ENCODE measurements at regions not wholly inside any gene's neighbourhood (a gene's known extent, or its start where the extent isn't known, plus 50 kb on each side); places are given as distances from the start of the nearest gene placed in this dataset.

DNA sequence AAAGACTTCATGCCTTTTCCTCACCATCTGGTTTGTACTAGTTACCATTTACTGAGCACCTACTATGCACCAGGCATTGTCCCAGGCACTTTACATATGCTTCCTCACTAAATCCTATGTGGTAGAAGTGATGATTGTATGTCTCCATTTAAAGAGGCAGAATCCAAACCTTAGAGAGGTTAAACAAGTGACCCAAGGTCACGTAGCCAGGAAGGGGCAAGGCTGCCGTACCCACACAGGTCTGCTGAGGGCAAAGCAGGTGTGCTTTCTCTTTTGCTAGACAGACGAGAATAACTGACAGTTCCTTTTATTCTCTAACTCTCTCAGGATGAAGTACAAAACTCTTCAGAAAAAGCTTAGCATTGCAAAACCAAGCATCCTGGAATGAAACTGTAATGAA is 235.2 kb upstream of the SRRM4 start:
- Histone ChIP-seq H3K36me3 (no peaks in the 10 kb centered on the region), H3K27me3 (no peaks in the 10 kb centered on the region), H3K9me3 (no peaks in the 10 kb centered on the region), H3K27ac (no peak overlapping the region), H3K4me3 (replicated peaks in 1 of 3) (no peak overlapping the region), H3K4me1 (no peaks in the 10 kb centered on the region)
- DNase-seq: no peak
- WGBS, 2 donors: 66 to 81% methylated on average over 3 of the region's 3 CpGs
- TF ChIP-seq POLR2A (IDR thresholded peaks at IDR 0.05): no peak
- TF ChIP-seq, protein P1, sequence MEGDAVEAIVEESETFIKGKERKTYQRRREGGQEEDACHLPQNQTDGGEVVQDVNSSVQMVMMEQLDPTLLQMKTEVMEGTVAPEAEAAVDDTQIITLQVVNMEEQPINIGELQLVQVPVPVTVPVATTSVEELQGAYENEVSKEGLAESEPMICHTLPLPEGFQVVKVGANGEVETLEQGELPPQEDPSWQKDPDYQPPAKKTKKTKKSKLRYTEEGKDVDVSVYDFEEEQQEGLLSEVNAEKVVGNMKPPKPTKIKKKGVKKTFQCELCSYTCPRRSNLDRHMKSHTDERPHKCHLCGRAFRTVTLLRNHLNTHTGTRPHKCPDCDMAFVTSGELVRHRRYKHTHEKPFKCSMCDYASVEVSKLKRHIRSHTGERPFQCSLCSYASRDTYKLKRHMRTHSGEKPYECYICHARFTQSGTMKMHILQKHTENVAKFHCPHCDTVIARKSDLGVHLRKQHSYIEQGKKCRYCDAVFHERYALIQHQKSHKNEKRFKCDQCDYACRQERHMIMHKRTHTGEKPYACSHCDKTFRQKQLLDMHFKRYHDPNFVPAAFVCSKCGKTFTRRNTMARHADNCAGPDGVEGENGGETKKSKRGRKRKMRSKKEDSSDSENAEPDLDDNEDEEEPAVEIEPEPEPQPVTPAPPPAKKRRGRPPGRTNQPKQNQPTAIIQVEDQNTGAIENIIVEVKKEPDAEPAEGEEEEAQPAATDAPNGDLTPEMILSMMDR (IDR thresholded peaks at IDR 0.05): no peak
- intact Hi-C loops (cut with DNase I): no loop called here

DNA sequence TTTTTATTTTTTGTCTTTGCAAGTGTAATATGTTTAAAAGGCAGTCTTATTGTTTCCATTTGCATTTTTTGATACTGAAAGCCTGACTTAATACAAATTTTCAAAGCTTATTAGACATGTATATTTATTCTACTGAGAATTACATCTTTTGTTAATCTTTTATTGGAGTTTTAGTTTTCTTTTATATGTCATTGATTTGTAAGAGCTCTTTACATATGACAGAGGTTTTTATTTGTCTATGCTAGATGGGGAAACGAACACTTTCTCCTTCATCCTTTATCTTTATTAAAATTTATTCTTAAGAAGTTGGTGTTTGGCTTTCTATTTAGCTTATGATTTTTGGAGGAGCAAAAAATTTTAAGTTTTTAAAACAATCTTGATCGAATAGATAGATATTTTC is 234.4 kb upstream of the SRRM4 start:
- H3K36me3 ChIP-seq: no peaks in the 10 kb centered on the region
- DNase-seq: no peak
- WGBS, 2 donors: 63 to 64% methylated on average over 2 of the region's 2 CpGs
- no peaks in the 10 kb centered on the region for H3K27me3 ChIP-seq
- no peak for TF ChIP-seq POLR2A (IDR thresholded peaks at IDR 0.05)
- TF ChIP-seq, protein P1 (IDR thresholded peaks at IDR 0.05): no peak
- no peak overlapping the region for H3K4me3 ChIP-seq (replicated peaks in 1 of 3)
- intact Hi-C loops (cut with DNase I): no loop called here
- H3K4me1 ChIP-seq: no peaks in the 10 kb centered on the region
- no peaks in the 10 kb centered on the region for H3K9me3 ChIP-seq
- H3K27ac ChIP-seq: no peak overlapping the region

DNA sequence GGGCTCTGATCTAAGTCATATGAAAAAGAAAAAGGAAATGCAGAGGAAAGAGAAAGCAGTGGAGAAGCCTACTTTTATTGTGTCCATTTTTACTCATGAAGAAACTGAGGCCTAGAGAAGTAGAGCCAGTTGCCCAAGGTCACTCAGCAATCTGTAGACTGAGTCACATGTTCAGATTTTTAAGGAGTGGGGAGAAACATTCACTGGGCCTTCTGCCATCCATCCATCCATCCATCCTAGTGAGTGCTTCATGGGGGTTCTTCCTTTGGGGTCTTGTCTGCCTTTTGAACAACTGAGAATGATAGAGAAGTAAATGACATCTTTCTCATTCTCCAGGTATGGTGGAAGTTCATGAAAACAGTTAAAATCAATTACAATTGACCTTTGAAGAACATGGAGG is 233.6 kb upstream of the SRRM4 start:
- H3K4me1 ChIP-seq: no peaks in the 10 kb centered on the region
- no peaks in the 10 kb centered on the region for H3K36me3 ChIP-seq
- H3K9me3 ChIP-seq: no peaks in the 10 kb centered on the region
- no peak overlapping the region for H3K27ac ChIP-seq
- no peak for DNase-seq
- no peaks in the 10 kb centered on the region for H3K27me3 ChIP-seq
- no peak overlapping the region for H3K4me3 ChIP-seq (replicated peaks in 1 of 3)
- intact Hi-C loops (cut with DNase I): no loop called here
- no peak for TF ChIP-seq POLR2A (IDR thresholded peaks at IDR 0.05)
- TF ChIP-seq, protein P1 (IDR thresholded peaks at IDR 0.05): no peak

DNA sequence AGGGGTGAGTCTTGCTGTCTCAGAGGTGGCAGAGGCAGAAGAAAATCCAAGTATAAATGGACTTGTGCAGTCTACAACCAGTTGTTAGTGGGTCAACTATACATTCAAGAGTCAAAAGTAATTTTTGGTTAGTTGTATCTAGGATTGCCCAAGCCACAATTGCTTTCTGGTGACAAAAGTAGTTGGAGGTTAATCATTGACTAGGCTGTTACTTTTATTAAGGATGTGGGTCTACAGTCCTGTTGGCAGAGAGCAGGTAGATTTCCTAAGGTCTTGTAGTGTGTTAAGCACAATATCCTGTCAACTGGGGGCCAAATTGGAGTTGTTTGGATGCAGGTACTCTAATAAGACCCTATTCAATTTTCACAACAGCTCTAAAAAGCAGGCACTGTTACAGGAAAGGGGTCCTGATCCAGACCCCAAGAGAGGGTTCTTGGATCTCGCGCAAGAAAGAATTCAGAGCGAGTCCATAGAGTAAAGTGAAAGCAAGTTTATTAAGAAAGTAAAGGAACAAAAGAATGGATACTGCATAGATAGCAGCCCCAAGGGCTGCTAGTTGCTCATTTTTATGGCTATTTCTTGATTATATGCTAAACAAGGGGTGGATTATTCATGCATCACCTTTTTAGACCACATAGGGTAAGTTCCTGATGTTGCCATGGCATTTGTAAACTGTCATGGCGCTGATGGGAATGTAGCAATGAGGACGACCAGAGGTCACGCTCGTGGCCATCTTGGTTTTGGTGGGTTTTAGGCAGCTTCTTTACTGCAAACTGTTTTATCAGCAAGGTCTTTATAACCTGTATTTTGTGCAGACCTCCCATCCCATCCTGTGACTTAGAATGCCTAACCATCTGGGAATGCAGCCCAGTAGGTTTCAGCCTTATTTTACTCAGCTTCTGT is 232.6 kb upstream of the SRRM4 start:
- no peak for DNase-seq
- Histone ChIP-seq H3K27me3 (no peaks in the 10 kb centered on the region), H3K4me1 (no peaks in the 10 kb centered on the region), H3K27ac (no peak overlapping the region), H3K36me3 (no peaks in the 10 kb centered on the region), H3K4me3 (replicated peaks in 1 of 3) (no peak overlapping the region), H3K9me3 (no peaks in the 10 kb centered on the region)
- WGBS, 2 donors: 88 to 92% methylated on average over 7 of the region's 7 CpGs
- intact Hi-C loops (cut with DNase I): no loop called here
- no peak for TF ChIP-seq POLR2A (IDR thresholded peaks at IDR 0.05)
- TF ChIP-seq, protein P1 (IDR thresholded peaks at IDR 0.05): no peak

DNA sequence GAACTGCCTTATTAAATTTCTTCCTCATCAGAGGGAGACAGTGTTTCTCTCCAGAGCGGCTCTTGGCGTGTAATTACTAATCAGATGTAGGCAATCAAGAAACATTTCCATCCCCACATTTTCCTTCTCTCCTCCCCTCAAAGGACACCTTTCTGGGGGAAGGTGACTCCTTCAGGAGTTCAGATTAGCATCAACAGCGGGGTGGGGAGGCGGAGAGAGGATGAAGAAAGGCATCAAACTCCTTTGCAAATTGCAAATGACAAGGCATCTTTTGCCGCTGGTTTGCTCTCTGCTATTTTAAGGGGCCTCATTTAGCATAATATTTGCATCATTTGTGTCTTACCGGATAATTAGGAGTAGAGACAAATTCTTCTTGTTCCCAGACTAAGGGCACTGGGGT is 231.7 kb upstream of the SRRM4 start:
- H3K27me3 ChIP-seq: no peaks in the 10 kb centered on the region
- H3K27ac ChIP-seq: no peak overlapping the region
- no peak overlapping the region for H3K4me3 ChIP-seq (replicated peaks in 1 of 3)
- no peaks in the 10 kb centered on the region for H3K4me1 ChIP-seq
- no peak for DNase-seq
- H3K9me3 ChIP-seq: no peaks in the 10 kb centered on the region
- no peaks in the 10 kb centered on the region for H3K36me3 ChIP-seq
- WGBS, 2 donors: 66 to 78% methylated on average over 6 of the region's 6 CpGs
- TF ChIP-seq, protein P1 (IDR thresholded peaks at IDR 0.05): no peak
- TF ChIP-seq POLR2A (IDR thresholded peaks at IDR 0.05): no peak
- intact Hi-C loops (cut with DNase I): no loop called here

Data from thyroid gland (tissue), 4 donors.